ENCODE measurements at regions not wholly inside any gene's neighbourhood (a gene's known extent, or its start where the extent isn't known, plus 50 kb on each side); places are given as distances from the start of the nearest gene placed in this dataset.

DNA sequence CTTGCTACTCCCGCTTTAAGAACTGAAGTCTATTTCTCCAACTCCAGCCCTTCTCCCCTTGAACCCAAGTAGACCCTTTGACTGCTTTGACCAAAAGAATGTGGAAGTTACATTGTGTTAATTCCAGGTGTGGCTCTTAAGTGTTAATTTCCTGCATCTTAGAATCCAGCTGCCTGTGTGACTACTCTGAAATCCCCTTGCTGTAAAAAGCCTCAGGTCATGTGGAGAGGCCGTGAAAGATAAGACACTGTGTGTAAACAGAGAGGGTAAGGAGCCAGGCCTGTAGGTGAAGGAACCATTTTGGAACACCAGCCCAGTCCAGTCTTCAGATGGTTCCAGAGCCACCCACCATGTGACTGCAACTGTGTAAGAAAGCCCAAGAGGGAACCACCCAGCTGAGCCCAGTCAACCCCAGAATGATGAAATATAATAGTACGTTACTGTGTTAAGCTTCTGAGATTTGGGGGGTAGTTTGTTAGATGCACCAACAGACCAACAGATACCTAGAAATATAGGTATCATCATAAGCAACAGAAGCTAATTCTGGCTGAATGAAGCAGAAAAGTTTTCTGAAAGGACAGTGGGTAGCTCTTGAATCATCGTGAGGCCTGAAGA is 59.4 kb upstream of the CCDC112 start:
- TF ChIP-seq, protein P1, sequence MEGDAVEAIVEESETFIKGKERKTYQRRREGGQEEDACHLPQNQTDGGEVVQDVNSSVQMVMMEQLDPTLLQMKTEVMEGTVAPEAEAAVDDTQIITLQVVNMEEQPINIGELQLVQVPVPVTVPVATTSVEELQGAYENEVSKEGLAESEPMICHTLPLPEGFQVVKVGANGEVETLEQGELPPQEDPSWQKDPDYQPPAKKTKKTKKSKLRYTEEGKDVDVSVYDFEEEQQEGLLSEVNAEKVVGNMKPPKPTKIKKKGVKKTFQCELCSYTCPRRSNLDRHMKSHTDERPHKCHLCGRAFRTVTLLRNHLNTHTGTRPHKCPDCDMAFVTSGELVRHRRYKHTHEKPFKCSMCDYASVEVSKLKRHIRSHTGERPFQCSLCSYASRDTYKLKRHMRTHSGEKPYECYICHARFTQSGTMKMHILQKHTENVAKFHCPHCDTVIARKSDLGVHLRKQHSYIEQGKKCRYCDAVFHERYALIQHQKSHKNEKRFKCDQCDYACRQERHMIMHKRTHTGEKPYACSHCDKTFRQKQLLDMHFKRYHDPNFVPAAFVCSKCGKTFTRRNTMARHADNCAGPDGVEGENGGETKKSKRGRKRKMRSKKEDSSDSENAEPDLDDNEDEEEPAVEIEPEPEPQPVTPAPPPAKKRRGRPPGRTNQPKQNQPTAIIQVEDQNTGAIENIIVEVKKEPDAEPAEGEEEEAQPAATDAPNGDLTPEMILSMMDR (IDR thresholded peaks at IDR 0.05): no peak
- TF ChIP-seq POLR2A (IDR thresholded peaks at IDR 0.05): no peak
- TF ChIP-seq POLR2AphosphoS5 (IDR thresholded peaks at IDR 0.05): no peak
- no peak for TF ChIP-seq EP300 (IDR thresholded peaks at IDR 0.05; ENCODE audit: low read depth)

Measured in transverse colon (tissue), 4 donors.